K562 (cell line): ENCODE measurements at regions not wholly inside any gene's neighbourhood (a gene's known extent, or its start where the extent isn't known, plus 50 kb on each side); places are given as distances from the start of the nearest gene placed in this dataset.

Experiments used
- ATAC-seq: fragments of 200-7000 bp; cut with Tn5 transposase; 3 replicates; pipeline ENCODE4 v1.9.1; 2020; ENCODE audit warnings: moderate library complexity
- BruUV-seq: library from RNA; stranded (reverse); fragments of 400-500 nt; replicated peaks from 2 replicates; lab custom pipeline; 2021; lab: Mats Ljungman, UMichigan
- CTCF ChIA-PET: fragments of 300-600 bp; formaldehyde crosslinking; extraction: SDS; loops from one replicate; lab custom pipeline; 2021; ENCODE audit warnings: low intra/inter-chr PET ratio; lab: Yijun Ruan, JAX
- POLR2A ChIA-PET: fragments of 300-600, 350-650 bp; sonication (Branson Sonifier 250); formaldehyde crosslinking; extraction: SDS; loops from one replicate; lab custom pipeline; 2021; ENCODE audit warnings: antibody characterized with exemption, inconsistent platforms; lab: Yijun Ruan, JAX
- DNase-seq, 4 experiments: peaks; one replicate each; pipeline versions ENCODE4 v3.0.0 to v3.0.0-alpha.2; 2011 to 2018; ENCODE audit warnings: low spot score in 3 of 4, mixed read lengths in 3 of 4; ENCODE audit errors: extremely low read depth in 1 of 4
- FAIRE-seq: peaks from 2 replicates; lab custom pipeline; 2011; peaks lifted over from hg19 to GRCh38; lab: Jason Lieb, UNC
- H2AFZ ChIP-seq: 2 replicates; pipeline ENCODE4 v1.6.0; 2011; ENCODE audit warnings: low read depth, low read length, control low read depth, inconsistent platforms
- H3K27ac ChIP-seq: fragments of 200-600 bp; 3 replicates; pipeline ENCODE4 v1.8.0; 2011; ENCODE audit warnings: low read depth, mild to moderate bottlenecking, control low read depth, inconsistent platforms, low read length, moderate library complexity, mixed read lengths; ENCODE audit errors: extremely low read depth
- H3K27me3 ChIP-seq, 2 experiments: fragments of 300-600 bp in 1 of 2; 2 replicates in 1 of 2; 3 replicates in 1 of 2; pipeline versions ENCODE4 v1.6.0 to v1.8.0; 2011; ENCODE audit warnings: inconsistent platforms in 2 of 2, low read length in 2 of 2, mild to moderate bottlenecking in 1 of 2, mixed read lengths in 1 of 2, moderate library complexity in 1 of 2; ENCODE audit not compliant: control insufficient read depth in 2 of 2, insufficient read depth in 2 of 2
- H3K36me3 ChIP-seq: fragments of 300-600 bp; 3 replicates; pipeline ENCODE4 v1.8.0; 2011; ENCODE audit warnings: mild to moderate bottlenecking, low read length, inconsistent platforms; ENCODE audit not compliant: control insufficient read depth, insufficient read depth
- H3K4me1 ChIP-seq, 2 experiments: fragments of 200-600 bp in 1 of 2; replicated peaks in 1 of 2; 2 replicates in 1 of 2; 3 replicates in 1 of 2; pipeline versions ENCODE4 v1.5.1 to v1.8.0; 2011; ENCODE audit warnings: inconsistent platforms in 2 of 2, low read length in 2 of 2, mild to moderate bottlenecking in 1 of 2, mixed read lengths in 1 of 2, moderate library complexity in 1 of 2; ENCODE audit not compliant: control insufficient read depth in 2 of 2, insufficient read depth in 2 of 2
- H3K4me2 ChIP-seq: 2 replicates; pipeline ENCODE4 v1.6.1; 2011; ENCODE audit warnings: low read length, control low read depth, inconsistent platforms, mixed read lengths; ENCODE audit not compliant: insufficient read depth
- H3K4me3 ChIP-seq: fragments of 200-600 bp; sonication (generic), shearing (Covaris generic); 2 replicates; pipeline ENCODE4 v1.5.1; 2016; ENCODE audit warnings: control low read depth, inconsistent platforms
- H3K79me2 ChIP-seq: fragments of 200-600 bp; 3 replicates; pipeline ENCODE4 v1.8.0; 2011; ENCODE audit warnings: low read length, inconsistent platforms; ENCODE audit not compliant: control insufficient read depth, insufficient read depth
- H3K9ac ChIP-seq, 2 experiments: 2 replicates each; pipeline versions ENCODE4 v1.6.0 to v1.6.1; 2011; ENCODE audit warnings: low read depth in 2 of 2, low read length in 2 of 2, control low read depth in 1 of 2, inconsistent platforms in 1 of 2, mild to moderate bottlenecking in 1 of 2, mixed read lengths in 1 of 2; ENCODE audit not compliant: insufficient read depth in 1 of 2
- H3K9me1 ChIP-seq: one replicate; pipeline ENCODE4 v1.6.0; 2011; ENCODE audit warnings: inconsistent platforms, mild to moderate bottlenecking, low read length, moderate library complexity; ENCODE audit not compliant: control insufficient read depth, insufficient read depth
- H3K9me3 ChIP-seq: replicated peaks from 2 replicates; pipeline ENCODE4 v1.5.1; 2011; ENCODE audit warnings: low read depth, low read length, inconsistent platforms; ENCODE audit not compliant: control insufficient read depth, insufficient read depth
- H4K20me1 ChIP-seq: replicated peaks from 2 replicates; pipeline ENCODE4 v1.6.1; 2011; ENCODE audit warnings: low read length, inconsistent platforms, mixed read lengths; ENCODE audit not compliant: control insufficient read depth, insufficient read depth
- FOXP4 ChIP-seq: sonication (generic); formaldehyde crosslinking; IDR thresholded peaks from 2 replicates; pipeline ENCODE4 v1.8.0; 2022; ENCODE audit warnings: mild to moderate bottlenecking, missing genetic modification reagents, borderline replicate concordance
- GATA2 ChIP-seq: sonication (generic); formaldehyde crosslinking; IDR thresholded peaks from 2 replicates; pipeline ENCODE4 v1.4.0; 2020; ENCODE audit warnings: mild to moderate bottlenecking, missing genetic modification reagents
- HMBOX1 ChIP-seq: sonication (generic); IDR thresholded peaks from 2 replicates; pipeline ENCODE4 v1.6.1; 2016
- HNRNPL ChIP-seq: fragments of 200-400 bp; formaldehyde crosslinking; IDR thresholded peaks from 2 replicates; pipeline ENCODE4 v1.6.1; 2017; ENCODE audit warnings: low read depth, mild to moderate bottlenecking, low read length
- RBM25 ChIP-seq: fragments of 200-400 bp; formaldehyde crosslinking; IDR thresholded peaks from 2 replicates; pipeline ENCODE4 v1.6.1; 2018; ENCODE audit warnings: low read length, low read depth, moderate library complexity; ENCODE audit not compliant: severe bottlenecking
- SIX5 ChIP-seq, 2 experiments: IDR thresholded peaks; 2 replicates each; pipeline ENCODE4 v1.6.1; 2011; ENCODE audit warnings: low read length in 2 of 2, borderline replicate concordance in 1 of 2, low read depth in 1 of 2, mild to moderate bottlenecking in 1 of 2, moderate library complexity in 1 of 2; ENCODE audit not compliant: insufficient read depth in 1 of 2
- ZBTB7A ChIP-seq: IDR thresholded peaks from 2 replicates; pipeline ENCODE4 v1.6.1; 2011; ENCODE audit warnings: low read depth, mild to moderate bottlenecking, low read length, moderate library complexity, borderline replicate concordance; ENCODE audit not compliant: control insufficient read depth
- ZNF77 ChIP-seq: fragments of 250-450 bp; sonication (Bioruptor Pico); IDR thresholded peaks from 2 replicates; pipeline ENCODE4 v1.5.0; 2020
- ZNF780A ChIP-seq: fragments of 250-450 bp; sonication (Bioruptor Pico); IDR thresholded peaks from 2 replicates; pipeline ENCODE4 v1.5.0; 2021; ENCODE audit warnings: mild to moderate bottlenecking
- in situ Hi-C: fragments of 300-500 bp; cut with MboI; formaldehyde crosslinking; loops from 4 replicates; pipeline ENCODE4 v1.15.0; 2018; ENCODE audit warnings: inconsistent platforms, mixed read lengths
- intact Hi-C: fragments of 100-400 bp; cut with micrococcal nuclease; formaldehyde crosslinking; loops from 2 replicates; pipeline ENCODE4 v1.14.2; 2022
- TF ChIP-seq, protein P1 (sequence below): IDR thresholded peaks from 3 replicates; pipeline ENCODE4 v1.6.1; 2011; ENCODE audit warnings: borderline replicate concordance, mild to moderate bottlenecking, moderate library complexity; ENCODE audit not compliant: insufficient read length; ENCODE audit errors: extremely low read depth
- TF ChIP-seq, protein P2 (sequence below): fragments of 450-650 bp; IDR thresholded peaks from 2 replicates; pipeline ENCODE4 v1.6.1; 2016; ENCODE audit warnings: missing biosample characterization, missing genetic modification characterization

DNA sequence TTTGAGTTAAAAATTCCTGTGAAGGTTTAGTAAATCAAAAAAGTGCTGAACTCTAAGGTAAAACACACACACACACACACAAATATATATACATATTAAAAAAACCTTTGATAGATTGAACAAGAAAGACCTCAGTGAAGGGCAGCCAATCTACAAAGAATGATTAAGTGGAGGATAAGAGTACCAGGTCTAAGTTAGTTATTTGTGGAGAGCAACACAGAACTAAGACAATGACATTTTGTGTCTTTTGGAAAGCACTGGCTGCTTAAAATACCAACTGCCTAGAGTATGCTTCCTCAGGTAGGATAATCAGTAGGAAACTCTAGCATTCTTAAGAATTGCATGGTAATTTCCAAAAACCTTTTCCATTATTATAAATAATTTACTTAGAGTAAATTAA, 481.4 kb upstream of the SYT4 start:
- CTCF ChIA-PET, result no interaction called here
- Histone ChIP-seq H2AFZ (no peak overlapping the region), H3K9ac (no peak overlapping the region), H3K4me1 (no peaks in the 10 kb centered on the region), H3K36me3 (no peaks in the 10 kb centered on the region), H3K27ac (no peak overlapping the region), H3K9me3 (no peaks in the 10 kb centered on the region), H3K27me3 (no peaks in the 10 kb centered on the region), H3K9me1 (no peaks in the 10 kb centered on the region), H4K20me1 (no peaks in the 10 kb centered on the region), H3K4me3 (no peak overlapping the region), H3K79me2 (no peaks in the 10 kb centered on the region), H3K4me2 (no peak overlapping the region)
- ATAC-seq (no peak), FAIRE-seq (no peak), DNase-seq (no peak)
- POLR2A ChIA-PET, result no interaction called here
- BruUV-seq, result no TSS peak
- in situ Hi-C loops, result no loop called here
- intact Hi-C loops, result no loop called here
- TF ChIP-seq ZBTB7A (no peak), HMBOX1 (no peak), ZNF77 (CRISPR knock-in tag) (no peak), SIX5 (IDR thresholded peaks at IDR 0.05; ENCODE audit: borderline replicate concordance in 1 of 2, insufficient read depth in 1 of 2, low read depth in 1 of 2, low read length in 2 of 2) (no peak), ZNF780A (CRISPR knock-in tag) (no peak), RBM25 (no peak), GATA2 (CRISPR knock-in tag) (no peak), FOXP4 (CRISPR knock-in tag) (no peak), HNRNPL (no peak)
- TF ChIP-seq, protein P1, sequence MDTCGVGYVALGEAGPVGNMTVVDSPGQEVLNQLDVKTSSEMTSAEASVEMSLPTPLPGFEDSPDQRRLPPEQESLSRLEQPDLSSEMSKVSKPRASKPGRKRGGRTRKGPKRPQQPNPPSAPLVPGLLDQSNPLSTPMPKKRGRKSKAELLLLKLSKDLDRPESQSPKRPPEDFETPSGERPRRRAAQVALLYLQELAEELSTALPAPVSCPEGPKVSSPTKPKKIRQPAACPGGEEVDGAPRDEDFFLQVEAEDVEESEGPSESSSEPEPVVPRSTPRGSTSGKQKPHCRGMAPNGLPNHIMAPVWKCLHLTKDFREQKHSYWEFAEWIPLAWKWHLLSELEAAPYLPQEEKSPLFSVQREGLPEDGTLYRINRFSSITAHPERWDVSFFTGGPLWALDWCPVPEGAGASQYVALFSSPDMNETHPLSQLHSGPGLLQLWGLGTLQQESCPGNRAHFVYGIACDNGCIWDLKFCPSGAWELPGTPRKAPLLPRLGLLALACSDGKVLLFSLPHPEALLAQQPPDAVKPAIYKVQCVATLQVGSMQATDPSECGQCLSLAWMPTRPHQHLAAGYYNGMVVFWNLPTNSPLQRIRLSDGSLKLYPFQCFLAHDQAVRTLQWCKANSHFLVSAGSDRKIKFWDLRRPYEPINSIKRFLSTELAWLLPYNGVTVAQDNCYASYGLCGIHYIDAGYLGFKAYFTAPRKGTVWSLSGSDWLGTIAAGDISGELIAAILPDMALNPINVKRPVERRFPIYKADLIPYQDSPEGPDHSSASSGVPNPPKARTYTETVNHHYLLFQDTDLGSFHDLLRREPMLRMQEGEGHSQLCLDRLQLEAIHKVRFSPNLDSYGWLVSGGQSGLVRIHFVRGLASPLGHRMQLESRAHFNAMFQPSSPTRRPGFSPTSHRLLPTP, result no peak
- TF ChIP-seq, protein P2, sequence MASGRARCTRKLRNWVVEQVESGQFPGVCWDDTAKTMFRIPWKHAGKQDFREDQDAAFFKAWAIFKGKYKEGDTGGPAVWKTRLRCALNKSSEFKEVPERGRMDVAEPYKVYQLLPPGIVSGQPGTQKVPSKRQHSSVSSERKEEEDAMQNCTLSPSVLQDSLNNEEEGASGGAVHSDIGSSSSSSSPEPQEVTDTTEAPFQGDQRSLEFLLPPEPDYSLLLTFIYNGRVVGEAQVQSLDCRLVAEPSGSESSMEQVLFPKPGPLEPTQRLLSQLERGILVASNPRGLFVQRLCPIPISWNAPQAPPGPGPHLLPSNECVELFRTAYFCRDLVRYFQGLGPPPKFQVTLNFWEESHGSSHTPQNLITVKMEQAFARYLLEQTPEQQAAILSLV (tag), result no peak
